Muscle layer of duodenum (tissue), 2 donors: ENCODE measurements at regions not wholly inside any gene's neighbourhood (a gene's known extent, or its start where the extent isn't known, plus 50 kb on each side); places are given as distances from the start of the nearest gene placed in this dataset.

Experiments used
- H3K27ac ChIP-seq: one replicate; pipeline ENCODE4 v1.7.0; 2013; ENCODE audit warnings: mild to moderate bottlenecking, low read length
- H3K27me3 ChIP-seq: one replicate; pipeline ENCODE4 v1.7.0; 2013; ENCODE audit warnings: low read depth, mild to moderate bottlenecking, control low read depth, low read length
- H3K36me3 ChIP-seq, 2 donors: one replicate each; pipeline ENCODE4 v1.7.0; 2013; ENCODE audit warnings: low read length in 2 of 2, control low read depth in 1 of 2, mild to moderate bottlenecking in 1 of 2; ENCODE audit not compliant: insufficient read depth in 2 of 2, control insufficient read depth in 1 of 2
- H3K4me1 ChIP-seq, 2 donors: one replicate each; pipeline ENCODE4 v1.7.0; 2013; ENCODE audit warnings: low read length in 2 of 2, mild to moderate bottlenecking in 2 of 2, control low read depth in 1 of 2, moderate library complexity in 1 of 2; ENCODE audit not compliant: insufficient read depth in 2 of 2, control insufficient read depth in 1 of 2
- H3K4me3 ChIP-seq, 2 donors: one replicate each; pipeline ENCODE4 v1.7.0; 2013; ENCODE audit warnings: low read length in 2 of 2, low read depth in 1 of 2, mild to moderate bottlenecking in 1 of 2
- H3K9me3 ChIP-seq, 2 donors: one replicate each; pipeline ENCODE4 v1.7.0; 2013; ENCODE audit warnings: low read length in 2 of 2, control low read depth in 1 of 2, mild to moderate bottlenecking in 1 of 2; ENCODE audit not compliant: control insufficient read depth in 1 of 2
- donor health status: healthy.

GRCh38 chr5:2300861-2301574 lies 418.3 kb upstream of the IRX4 start:
- H3K36me3 ChIP-seq, result no peaks in the 10 kb centered on the region
- no peak overlapping the region for H3K27ac ChIP-seq
- H3K4me3 ChIP-seq, result no peak overlapping the region
- H3K9me3 ChIP-seq, result no peaks in the 10 kb centered on the region
- H3K4me1 ChIP-seq, result no peaks in the 10 kb centered on the region
- H3K27me3 ChIP-seq, result no peaks in the 10 kb centered on the region

DNA sequence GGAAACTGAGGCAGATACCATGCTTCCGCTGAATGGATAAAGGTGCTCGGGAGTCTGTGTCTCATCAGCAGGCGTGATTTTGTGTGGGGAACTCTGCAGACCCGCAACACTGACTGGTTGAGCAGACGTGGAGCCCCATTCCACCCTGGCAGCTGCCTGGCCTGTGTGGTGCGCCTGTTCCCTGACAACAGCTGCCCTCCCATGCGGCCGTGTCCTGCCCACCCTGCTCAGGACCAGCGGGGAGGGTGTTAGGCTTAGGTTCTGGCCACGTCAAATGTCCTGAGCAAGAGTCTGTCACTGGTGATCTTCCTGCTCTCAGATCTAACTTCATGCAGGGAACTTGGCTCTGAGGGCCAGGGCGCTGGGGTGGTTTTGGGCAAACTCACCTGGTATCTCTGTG lies 417.7 kb upstream of the IRX4 start:
- H3K27ac ChIP-seq, result no peak overlapping the region
- H3K36me3 ChIP-seq, result no peaks in the 10 kb centered on the region
- no peak overlapping the region for H3K4me3 ChIP-seq
- no peaks in the 10 kb centered on the region for H3K27me3 ChIP-seq
- no peaks in the 10 kb centered on the region for H3K4me1 ChIP-seq
- no peaks in the 10 kb centered on the region for H3K9me3 ChIP-seq

GRCh38 chr5:2299388-2300220 lies 416.9 kb upstream of the IRX4 start:
- Histone ChIP-seq H3K4me1 (no peaks in the 10 kb centered on the region), H3K9me3 (no peaks in the 10 kb centered on the region), H3K4me3 (no peak overlapping the region), H3K27me3 (no peaks in the 10 kb centered on the region), H3K27ac (no peak overlapping the region), H3K36me3 (no peaks in the 10 kb centered on the region)

DNA sequence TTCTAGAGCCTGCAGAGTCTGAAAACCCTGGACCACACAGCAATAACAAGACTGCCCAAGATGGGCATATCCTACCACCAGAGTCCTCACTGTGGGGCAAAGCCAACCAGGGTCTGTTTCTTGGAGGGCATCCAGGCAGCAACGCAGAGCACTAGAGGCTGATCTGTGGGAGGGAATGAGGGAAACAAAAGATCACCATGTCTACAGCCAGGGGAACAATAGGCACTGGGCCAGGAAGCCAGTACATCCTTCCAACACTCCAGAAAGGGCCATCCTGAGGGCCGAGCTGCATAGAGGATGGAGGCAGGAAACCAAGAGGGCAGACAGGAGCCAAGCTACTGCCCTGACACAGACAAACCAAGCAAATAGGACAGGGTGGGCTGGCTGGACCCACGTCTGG lies 416.1 kb upstream of the IRX4 start:
- H3K9me3 ChIP-seq, result no peaks in the 10 kb centered on the region
- H3K4me3 ChIP-seq, result no peak overlapping the region
- H3K27me3 ChIP-seq, result no peaks in the 10 kb centered on the region
- H3K36me3 ChIP-seq, result no peaks in the 10 kb centered on the region
- no peaks in the 10 kb centered on the region for H3K4me1 ChIP-seq
- no peak overlapping the region for H3K27ac ChIP-seq

DNA sequence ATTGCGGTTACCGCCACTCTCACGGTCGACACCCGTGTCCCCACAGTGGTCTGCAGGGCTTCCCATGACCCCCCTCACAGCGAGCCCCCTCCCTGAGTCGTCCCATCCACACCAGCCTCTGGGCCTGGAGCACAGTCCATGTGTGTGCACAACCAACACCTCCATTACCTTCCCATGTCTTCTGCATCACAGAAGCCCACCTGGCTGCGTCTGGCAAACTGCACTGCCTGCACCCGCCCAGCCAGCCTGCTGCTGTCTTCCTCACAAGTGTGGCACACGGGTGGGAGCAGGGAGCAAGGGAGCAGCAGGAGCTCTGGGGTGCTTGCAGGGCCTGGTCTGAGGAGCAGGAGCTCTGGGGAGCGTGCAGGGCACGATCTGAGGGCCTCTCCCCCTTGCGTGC lies 415.3 kb upstream of the IRX4 start:
- H3K36me3 ChIP-seq, result no peaks in the 10 kb centered on the region
- no peak overlapping the region for H3K27ac ChIP-seq
- no peaks in the 10 kb centered on the region for H3K27me3 ChIP-seq
- H3K4me1 ChIP-seq, result no peaks in the 10 kb centered on the region
- no peaks in the 10 kb centered on the region for H3K9me3 ChIP-seq
- no peak overlapping the region for H3K4me3 ChIP-seq

- H3K27ac ChIP-seq, result no peak overlapping the region
- H3K4me3 ChIP-seq, result no peak overlapping the region
- H3K4me1 ChIP-seq, result no peaks in the 10 kb centered on the region
- no peaks in the 10 kb centered on the region for H3K36me3 ChIP-seq
- no peaks in the 10 kb centered on the region for H3K9me3 ChIP-seq
- H3K27me3 ChIP-seq, result no peaks in the 10 kb centered on the region
Observed at GRCh38 chr5:2295476-2295875, 412.8 kb upstream of the IRX4 start.

GRCh38 chr5:2293906-2294305 lies 411.2 kb upstream of the IRX4 start:
- no peaks in the 10 kb centered on the region for H3K36me3 ChIP-seq
- no peak overlapping the region for H3K4me3 ChIP-seq
- H3K4me1 ChIP-seq, result no peaks in the 10 kb centered on the region
- no peaks in the 10 kb centered on the region for H3K27me3 ChIP-seq
- no peak overlapping the region for H3K27ac ChIP-seq
- H3K9me3 ChIP-seq, result no peaks in the 10 kb centered on the region

- Histone ChIP-seq H3K4me1 (no peaks in the 10 kb centered on the region), H3K9me3 (no peaks in the 10 kb centered on the region), H3K27ac (no peak overlapping the region), H3K36me3 (no peaks in the 10 kb centered on the region), H3K27me3 (no peaks in the 10 kb centered on the region), H3K4me3 (no peak overlapping the region)
Observed at GRCh38 chr5:2291146-2291840, 408.6 kb upstream of the IRX4 start.

DNA sequence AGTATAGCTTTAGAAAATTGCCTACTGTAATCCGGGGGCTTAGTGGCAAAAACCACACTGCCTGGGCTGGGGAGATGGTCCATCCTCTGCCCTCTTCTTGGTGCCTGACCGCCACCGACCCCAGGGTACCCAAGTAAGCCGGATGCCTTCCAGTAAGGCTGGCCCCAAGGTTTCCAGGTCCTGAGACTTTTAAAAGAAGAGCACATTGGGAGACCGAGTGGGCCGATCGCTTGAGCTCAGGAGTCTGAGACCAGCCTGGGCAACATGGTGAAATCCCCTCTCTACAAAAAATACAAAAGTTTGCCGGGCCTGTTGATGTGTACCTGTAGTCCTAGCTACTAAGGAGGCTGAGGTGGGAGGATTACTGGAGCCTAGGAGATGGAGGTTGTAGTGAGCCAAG lies 406.7 kb upstream of the IRX4 start:
- H3K36me3 ChIP-seq, result no peaks in the 10 kb centered on the region
- no peaks in the 10 kb centered on the region for H3K9me3 ChIP-seq
- H3K4me3 ChIP-seq, result no peak overlapping the region
- no peaks in the 10 kb centered on the region for H3K4me1 ChIP-seq
- no peaks in the 10 kb centered on the region for H3K27me3 ChIP-seq
- no peak overlapping the region for H3K27ac ChIP-seq

- Histone ChIP-seq H3K27me3 (no peaks in the 10 kb centered on the region), H3K4me3 (no peak overlapping the region), H3K27ac (no peak overlapping the region)
Observed at GRCh38 chr5:2288968-2289367, 406.2 kb upstream of the IRX4 start.

DNA sequence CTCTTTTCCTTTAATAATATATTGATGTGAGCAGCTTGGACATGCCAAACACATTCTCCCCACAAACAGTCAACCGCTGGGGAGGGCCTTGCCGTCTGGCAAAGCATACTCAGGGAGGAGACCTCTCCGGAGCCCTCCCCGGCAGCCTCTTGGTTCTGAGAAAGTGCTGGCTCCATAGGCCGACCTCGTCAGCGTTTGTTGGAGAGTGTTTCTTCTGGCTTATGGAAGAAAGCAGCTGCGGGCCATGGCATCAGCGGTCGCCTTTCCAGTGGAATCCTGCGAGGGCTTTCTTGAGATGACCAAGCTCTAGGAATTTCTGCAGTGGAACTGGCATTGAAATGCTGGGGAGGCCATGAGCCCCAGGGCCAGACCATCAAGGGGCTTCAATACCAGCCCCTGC lies 405.7 kb upstream of the IRX4 start:
- H3K27me3 ChIP-seq, result no peaks in the 10 kb centered on the region
- H3K4me1 ChIP-seq, result no peaks in the 10 kb centered on the region
- H3K4me3 ChIP-seq, result no peak overlapping the region
- H3K27ac ChIP-seq, result no peak overlapping the region
- no peaks in the 10 kb centered on the region for H3K9me3 ChIP-seq
- H3K36me3 ChIP-seq, result no peaks in the 10 kb centered on the region

More at GRCh38 chr5:2288968-2289367, 406.2 kb upstream of the IRX4 start:
- H3K36me3 ChIP-seq, result no peaks in the 10 kb centered on the region
- H3K4me1 ChIP-seq, result no peaks in the 10 kb centered on the region
- H3K9me3 ChIP-seq, result no peaks in the 10 kb centered on the region
